GM12878 (cell line): ENCODE measurements at regions not wholly inside any gene's neighbourhood (a gene's known extent, or its start where the extent isn't known, plus 50 kb on each side); places are given as distances from the start of the nearest gene placed in this dataset.

ENCODE experiments used
- ATAC-seq: fragments of 200-7000 bp; cut with Tn5 transposase; 3 replicates; pipeline ENCODE4 v1.9.1; 2020; ENCODE audit warnings: mild to moderate bottlenecking, moderate library complexity
- BruUV-seq: library from RNA; stranded (reverse); fragments of 400-500 nt; replicated peaks from 2 replicates; lab custom pipeline; 2021; lab: Mats Ljungman, UMichigan
- CTCF ChIA-PET: fragments of 300-600 bp; sonication (Branson Sonifier 250); formaldehyde crosslinking; extraction: SDS; loops from one replicate; lab custom pipeline; 2021; ENCODE audit warnings: inconsistent platforms; lab: Yijun Ruan, JAX
- POLR2A ChIA-PET: fragments of 350-600 bp; formaldehyde crosslinking; extraction: SDS; loops from one replicate; lab custom pipeline; 2021; ENCODE audit warnings: inconsistent platforms; lab: Charles Lee
- RAD21 ChIA-PET: fragments of 300-600 bp; sonication (Branson Sonifier 250); formaldehyde crosslinking; loops from one replicate; lab custom pipeline; 2023; ENCODE audit warnings: antibody characterized with exemption; ENCODE audit not compliant: unreplicated experiment; lab: Charles Lee
- SMC1A ChIA-PET: fragments of 300-600 bp; sonication (Branson Sonifier 250); formaldehyde crosslinking; loops from one replicate; lab custom pipeline; 2023; ENCODE audit not compliant: unreplicated experiment, uncharacterized antibody; lab: Charles Lee
- DNase-seq: peaks from one replicate; pipeline ENCODE4 v3.0.0-alpha.2; 2011; ENCODE audit warnings: low read depth, low spot score
- FAIRE-seq: peaks from 3 replicates; lab custom pipeline; 2011; peaks lifted over from hg19 to GRCh38; lab: Jason Lieb, UNC
- H2AFZ ChIP-seq: 2 replicates; pipeline ENCODE4 v1.6.0; 2011; ENCODE audit warnings: low read depth, low read length, control low read depth; ENCODE audit not compliant: control insufficient read depth
- H3K27ac ChIP-seq: 2 replicates; pipeline ENCODE4 v1.5.1; 2011; ENCODE audit warnings: control low read depth; ENCODE audit not compliant: control insufficient read depth, insufficient read depth
- H3K27me3 ChIP-seq, 2 experiments: replicated peaks in 1 of 2; 2 replicates each; pipeline versions ENCODE4 v1.6.0 to v1.6.1; 2011; ENCODE audit warnings: low read length in 1 of 2; ENCODE audit not compliant: control insufficient read depth in 2 of 2, insufficient read depth in 2 of 2
- H3K36me3 ChIP-seq, 2 experiments: 2 replicates each; pipeline ENCODE4 v1.5.1; 2011; ENCODE audit warnings: low read length in 1 of 2; ENCODE audit not compliant: control insufficient read depth in 2 of 2, insufficient read depth in 2 of 2
- H3K4me1 ChIP-seq: 2 replicates; pipeline ENCODE4 v1.6.1; 2011; ENCODE audit warnings: mild to moderate bottlenecking, low read length, moderate library complexity, mixed read lengths; ENCODE audit not compliant: control insufficient read depth, insufficient read depth
- H3K4me2 ChIP-seq: 2 replicates; pipeline ENCODE4 v1.6.0; 2011; ENCODE audit warnings: control low read depth; ENCODE audit not compliant: control insufficient read depth, insufficient read depth
- H3K4me3 ChIP-seq: fragments of 200-600 bp; sonication (generic); 2 replicates; pipeline ENCODE4 v1.5.1; 2016
- H3K79me2 ChIP-seq: 2 replicates; pipeline ENCODE4 v1.6.0; 2011; ENCODE audit warnings: low read length; ENCODE audit not compliant: control insufficient read depth, insufficient read depth
- H3K9ac ChIP-seq: 2 replicates; pipeline ENCODE4 v1.8.0; 2011; ENCODE audit warnings: low read length, control low read depth, mixed read lengths; ENCODE audit not compliant: control insufficient read depth, insufficient read depth
- H3K9me3 ChIP-seq: replicated peaks from 3 replicates; pipeline ENCODE4 v1.5.1; 2011; ENCODE audit warnings: mild to moderate bottlenecking, low read length; ENCODE audit not compliant: control insufficient read depth, insufficient read depth
- H4K20me1 ChIP-seq: 2 replicates; pipeline ENCODE4 v1.6.0; 2011; ENCODE audit not compliant: control insufficient read depth, insufficient read depth
- BCL11A ChIP-seq: IDR thresholded peaks from 2 replicates; pipeline ENCODE4 v1.6.1; 2011; ENCODE audit warnings: low read depth, low read length
- GABPA ChIP-seq: IDR thresholded peaks from 2 replicates; pipeline ENCODE4 v1.6.1; 2014; ENCODE audit warnings: antibody characterized with exemption, low read depth, mild to moderate bottlenecking, inconsistent platforms
- KLF5 ChIP-seq: fragments of 450-650 bp; IDR thresholded peaks from 2 replicates; pipeline ENCODE4 v1.6.1; 2014; ENCODE audit warnings: mild to moderate bottlenecking; ENCODE audit not compliant: partially characterized antibody
- PAX8 ChIP-seq: fragments of 450-650 bp; IDR thresholded peaks from 2 replicates; pipeline ENCODE4 v1.6.1; 2017; ENCODE audit warnings: mild to moderate bottlenecking, moderate library complexity
- SUPT20H ChIP-seq: IDR thresholded peaks from 2 replicates; pipeline ENCODE4 v1.6.1; 2011; ENCODE audit warnings: low read depth, mild to moderate bottlenecking, low read length, moderate library complexity, borderline replicate concordance; ENCODE audit not compliant: control insufficient read depth
- USF2 ChIP-seq: IDR thresholded peaks from 2 replicates; pipeline ENCODE4 v1.6.1; 2011; ENCODE audit warnings: low read depth, low read length, improper control_type of control experiment, borderline replicate concordance
- YBX1 ChIP-seq: fragments of 450-650 bp; IDR thresholded peaks from 2 replicates; pipeline ENCODE4 v1.6.1; 2016; ENCODE audit warnings: antibody characterized with exemption
- WGBS: methylation state at CpG from one replicate; pipeline ENCODE4 v1.1.6; 2016; ENCODE audit warnings: low lambda C conversion rate; ENCODE audit not compliant: insufficient replicate concordance, insufficient coverage; ENCODE audit errors: missing lambda C conversion rate; 5-methylcytosine and 5-hydroxymethylcytosine counted together
- in situ Hi-C: fragments of 300-500 bp; cut with MboI; formaldehyde crosslinking; loops from 9 replicates; pipeline ENCODE4 v1.14.3; 2018; ENCODE audit warnings: mixed read lengths
- intact Hi-C: fragments of 100-400 bp; cut with micrococcal nuclease; formaldehyde crosslinking; loops from one replicate; pipeline ENCODE4 v1.14.2; 2022; ENCODE audit not compliant: unreplicated experiment
- TF ChIP-seq, protein P1 (sequence below): fragments of 450-650 bp; IDR thresholded peaks from 2 replicates; pipeline ENCODE4 v1.6.1; 2017; ENCODE audit warnings: antibody characterized with exemption, mild to moderate bottlenecking, moderate library complexity

- TF ChIP-seq KLF5 (no peak), GABPA (no peak)
These were observed 186.6 kb downstream of the MTX2 start (continued) for GRCh38 chr2:176455816-176456291.

GRCh38 chr2:176457481-176457880, 188.2 kb downstream of the MTX2 start:
- ChIA-PET CTCF (interaction anchor here (1.1 to 8.5 kb wide), 7 partner anchors 12 to 330 kb away, joined by 3 to 157 read pairs (median 44); no protein-coding TSS in a partner anchor), POLR2A (interaction anchor here (0.6 kb wide), 1 partner anchor 173 kb away, joined by 4 read pairs; no protein-coding TSS in a partner anchor), RAD21 (interaction anchor here (0.8 to 6.0 kb wide), 4 partner anchors 97 to 318 kb away, joined by 3 to 76 read pairs (median 4); no protein-coding TSS in a partner anchor), SMC1A (interaction anchor here (0.9 to 4.3 kb wide), 7 partner anchors 12 to 316 kb away, joined by 3 to 34 read pairs (median 5); no protein-coding TSS in a partner anchor)
- no peaks in the 10 kb centered on the region for H3K4me1 ChIP-seq
- 0% methylated on average over 1 of the region's 1 CpG for WGBS
- FAIRE-seq (no peak), ATAC-seq (no peak), DNase-seq (no peak)
- no peaks in the 10 kb centered on the region for H3K9me3 ChIP-seq
- no peak overlapping the region for H3K4me2 ChIP-seq
- in situ Hi-C loops: loop anchor here (5.0 kb wide), 2 partner anchors 315 to 690 kb away; no protein-coding TSS in a partner anchor
- H2AFZ ChIP-seq: no peak overlapping the region
- TF ChIP-seq USF2 (no peak), PAX8 (no peak), BCL11A (no peak), YBX1 (no peak), SUPT20H (no peak)
- TF ChIP-seq, protein P1, sequence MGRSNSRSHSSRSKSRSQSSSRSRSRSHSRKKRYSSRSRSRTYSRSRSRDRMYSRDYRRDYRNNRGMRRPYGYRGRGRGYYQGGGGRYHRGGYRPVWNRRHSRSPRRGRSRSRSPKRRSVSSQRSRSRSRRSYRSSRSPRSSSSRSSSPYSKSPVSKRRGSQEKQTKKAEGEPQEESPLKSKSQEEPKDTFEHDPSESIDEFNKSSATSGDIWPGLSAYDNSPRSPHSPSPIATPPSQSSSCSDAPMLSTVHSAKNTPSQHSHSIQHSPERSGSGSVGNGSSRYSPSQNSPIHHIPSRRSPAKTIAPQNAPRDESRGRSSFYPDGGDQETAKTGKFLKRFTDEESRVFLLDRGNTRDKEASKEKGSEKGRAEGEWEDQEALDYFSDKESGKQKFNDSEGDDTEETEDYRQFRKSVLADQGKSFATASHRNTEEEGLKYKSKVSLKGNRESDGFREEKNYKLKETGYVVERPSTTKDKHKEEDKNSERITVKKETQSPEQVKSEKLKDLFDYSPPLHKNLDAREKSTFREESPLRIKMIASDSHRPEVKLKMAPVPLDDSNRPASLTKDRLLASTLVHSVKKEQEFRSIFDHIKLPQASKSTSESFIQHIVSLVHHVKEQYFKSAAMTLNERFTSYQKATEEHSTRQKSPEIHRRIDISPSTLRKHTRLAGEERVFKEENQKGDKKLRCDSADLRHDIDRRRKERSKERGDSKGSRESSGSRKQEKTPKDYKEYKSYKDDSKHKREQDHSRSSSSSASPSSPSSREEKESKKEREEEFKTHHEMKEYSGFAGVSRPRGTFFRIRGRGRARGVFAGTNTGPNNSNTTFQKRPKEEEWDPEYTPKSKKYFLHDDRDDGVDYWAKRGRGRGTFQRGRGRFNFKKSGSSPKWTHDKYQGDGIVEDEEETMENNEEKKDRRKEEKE: no peak
- intact Hi-C loops: loop anchor here (5.0 to 10.0 kb wide), 4 partner anchors 95 to 690 kb away; no protein-coding TSS in a partner anchor
- H3K36me3 ChIP-seq: no peaks in the 10 kb centered on the region
- H3K9ac ChIP-seq: no peak overlapping the region
- no peaks in the 10 kb centered on the region for H4K20me1 ChIP-seq
- BruUV-seq: no TSS peak
- no peak overlapping the region for H3K4me3 ChIP-seq
- H3K79me2 ChIP-seq: no peaks in the 10 kb centered on the region
- no peak overlapping the region for H3K27ac ChIP-seq
- no peaks in the 10 kb centered on the region for H3K27me3 ChIP-seq
